Small intestine (tissue), 7 donors: ENCODE measurements at regions not wholly inside any gene's neighbourhood (a gene's known extent, or its start where the extent isn't known, plus 50 kb on each side); places are given as distances from the start of the nearest gene placed in this dataset.
A peak's percentile ranks its signal among the peaks of the same experiment; 100 is the strongest.

Source experiments
- DNase-seq, 2 donors: peaks; one replicate each; pipeline versions ENCODE4 v3.0.0 to v3.0.0-alpha.2; 2013
- FAIRE-seq: peaks from 2 replicates; lab custom pipeline; 2012; peaks lifted over from hg19 to GRCh38; lab: Jason Lieb, UNC
- H3K27ac ChIP-seq, 3 donors: one replicate each; pipeline ENCODE4 v1.5.1; 2013; ENCODE audit warnings: low read length in 2 of 3, mild to moderate bottlenecking in 2 of 3, control low read depth in 1 of 3, inconsistent platforms in 1 of 3, low read depth in 1 of 3, moderate library complexity in 1 of 3
- H3K27me3 ChIP-seq, 3 donors: one replicate each; pipeline ENCODE4 v1.6.1; 2013; ENCODE audit warnings: low read length in 3 of 3, inconsistent platforms in 1 of 3; ENCODE audit not compliant: control insufficient read depth in 3 of 3, insufficient read depth in 3 of 3
- H3K36me3 ChIP-seq, 3 donors: one replicate each; pipeline ENCODE4 v1.6.1; 2013; ENCODE audit warnings: low read length in 3 of 3, inconsistent platforms in 1 of 3, low read depth in 1 of 3, mild to moderate bottlenecking in 1 of 3, moderate library complexity in 1 of 3; ENCODE audit not compliant: control insufficient read depth in 3 of 3, insufficient read depth in 2 of 3
- H3K4me1 ChIP-seq, 3 donors: one replicate each; pipeline ENCODE4 v1.6.1; 2013; ENCODE audit warnings: low read length in 2 of 3, inconsistent platforms in 1 of 3, low read depth in 1 of 3, mild to moderate bottlenecking in 1 of 3, moderate library complexity in 1 of 3; ENCODE audit not compliant: control insufficient read depth in 3 of 3, insufficient read depth in 2 of 3
- H3K4me3 ChIP-seq, 3 donors: one replicate each; pipeline ENCODE4 v1.5.1; 2013; ENCODE audit warnings: low read length in 3 of 3, control low read depth in 1 of 3, inconsistent platforms in 1 of 3, low read depth in 1 of 3, mild to moderate bottlenecking in 1 of 3, moderate library complexity in 1 of 3
- H3K9me3 ChIP-seq, 2 donors: one replicate each; pipeline ENCODE4 v1.6.1; 2013; ENCODE audit warnings: low read depth in 1 of 2, low read length in 1 of 2; ENCODE audit not compliant: control insufficient read depth in 2 of 2, insufficient read depth in 1 of 2
- WGBS, 3 donors: extraction: QIAGEN DNeasy Blood & Tissue Kit; methylation state at CpG; one replicate each; pipeline ENCODE4 v1.1.7; 2013; 5-methylcytosine and 5-hydroxymethylcytosine counted together
- donor health status: healthy with polysubstance abuse.
- donor health status: control.
- donor health status: control.
- donor health status: Bipolar disorder and iron deficiency.
- donor health status: healthy.

- no peak overlapping the region for H3K4me3 ChIP-seq
- peaks cover 0 to 3% (median 0%) of the 10 kb centered on the region in 3 donors for H3K27me3 ChIP-seq
- FAIRE-seq: no peak
- no peak overlapping the region for H3K27ac ChIP-seq
- no peaks in the 10 kb centered on the region for H3K36me3 ChIP-seq
- H3K9me3 ChIP-seq: peaks cover 0 to 6% of the 10 kb centered on the region in 2 donors
- no peaks in the 10 kb centered on the region for H3K4me1 ChIP-seq
- WGBS, 3 donors: 88 to 93% (median 90%) methylated on average over 3 of the region's 3 CpGs
- DNase-seq: no peak
These were observed 149.2 kb upstream of the ANKH start for GRCh38 chr5:15020736-15021135.

GRCh38 chr5:15014809-15015208 lies 143.2 kb upstream of the ANKH start:
- Histone ChIP-seq H3K4me1 (peaks cover 0 to 4% (median 0%) of the 10 kb centered on the region in 3 donors), H3K36me3 (no peaks in the 10 kb centered on the region), H3K9me3 (no peaks in the 10 kb centered on the region), H3K27ac (no peak overlapping the region), H3K27me3 (no peaks in the 10 kb centered on the region), H3K4me3 (no peak overlapping the region)
- 54 to 57% (median 57%) methylated on average over 3 of the region's 3 CpGs for WGBS, 3 donors
- no peak for FAIRE-seq
- no peak for DNase-seq

- no peak overlapping the region for H3K27ac ChIP-seq
- H3K4me1 ChIP-seq: peaks cover 0 to 9% (median 2%) of the 10 kb centered on the region in 3 donors
- H3K27me3 ChIP-seq: no peaks in the 10 kb centered on the region
- WGBS, 3 donors: 33 to 47% (median 37%) methylated on average over 3 of the region's 3 CpGs
- H3K9me3 ChIP-seq: no peaks in the 10 kb centered on the region
- FAIRE-seq: no peak
- no peaks in the 10 kb centered on the region for H3K36me3 ChIP-seq
- no peak overlapping the region for H3K4me3 ChIP-seq
- DNase-seq: peak; percentile 73 to 74
These were observed 142.3 kb upstream of the ANKH start for GRCh38 chr5:15013654-15014463.

- H3K27ac ChIP-seq: no peak overlapping the region
- FAIRE-seq (no peak), DNase-seq (no peak)
- H3K9me3 ChIP-seq: no peaks in the 10 kb centered on the region
- peaks cover 3 to 18% (median 4%) of the 10 kb centered on the region in 3 donors for H3K4me1 ChIP-seq
- no peaks in the 10 kb centered on the region for H3K27me3 ChIP-seq
- H3K36me3 ChIP-seq: no peaks in the 10 kb centered on the region
- H3K4me3 ChIP-seq: no peak overlapping the region
These were observed 140.5 kb upstream of the ANKH start for GRCh38 chr5:15012061-15012460.

GRCh38 chr5:15010936-15011335 lies 139.4 kb upstream of the ANKH start:
- 69 to 75% (median 74%) methylated on average over 4 of the region's 4 CpGs for WGBS, 3 donors
- Histone ChIP-seq H3K36me3 (no peaks in the 10 kb centered on the region), H3K4me3 (peak overlapping the region in 1 of 3 donors; percentile 12), H3K9me3 (no peaks in the 10 kb centered on the region), H3K4me1 (peaks cover 3 to 18% (median 4%) of the 10 kb centered on the region in 3 donors), H3K27ac (no peak overlapping the region), H3K27me3 (no peaks in the 10 kb centered on the region)
- no peak for FAIRE-seq
- DNase-seq: no peak

- DNase-seq (peak; percentile 94 to 96), FAIRE-seq (peak; percentile 68)
- no peak overlapping the region for H3K4me3 ChIP-seq
- peaks cover 3 to 18% (median 4%) of the 10 kb centered on the region in 3 donors for H3K4me1 ChIP-seq
- H3K27me3 ChIP-seq: no peaks in the 10 kb centered on the region
- H3K36me3 ChIP-seq: no peaks in the 10 kb centered on the region
- WGBS, 3 donors: 12 to 46% (median 24%) methylated on average over 3 of the region's 3 CpGs
- H3K27ac ChIP-seq: peak overlapping the region in 1 of 3 donors; percentile 65
- H3K9me3 ChIP-seq: no peaks in the 10 kb centered on the region
These were observed 137.8 kb upstream of the ANKH start for GRCh38 chr5:15009420-15009819.

GRCh38 chr5:15008921-15009320 lies 137.3 kb upstream of the ANKH start:
- DNase-seq (no peak), FAIRE-seq (no peak)
- no peak overlapping the region for H3K4me3 ChIP-seq
- no peaks in the 10 kb centered on the region for H3K9me3 ChIP-seq
- H3K4me1 ChIP-seq: peaks cover 3 to 18% (median 4%) of the 10 kb centered on the region in 3 donors
- H3K36me3 ChIP-seq: no peaks in the 10 kb centered on the region
- WGBS, 3 donors: 66 to 74% (median 67%) methylated on average over 5 of the region's 5 CpGs
- peak overlapping the region in 2 of 3 donors; percentile 42 to 61 for H3K27ac ChIP-seq
- H3K27me3 ChIP-seq: no peaks in the 10 kb centered on the region

- no peaks in the 10 kb centered on the region for H3K9me3 ChIP-seq
- H3K27ac ChIP-seq: peak overlapping the region in 1 of 3 donors; percentile 61
- FAIRE-seq (no peak), DNase-seq (peak; percentile 65 to 87)
- 13 to 43% (median 36%) methylated on average over 8 of the region's 8 CpGs for WGBS, 3 donors
- H3K36me3 ChIP-seq: no peaks in the 10 kb centered on the region
- H3K27me3 ChIP-seq: no peaks in the 10 kb centered on the region
- H3K4me3 ChIP-seq: no peak overlapping the region
- peaks cover 3 to 18% (median 4%) of the 10 kb centered on the region in 3 donors for H3K4me1 ChIP-seq
These were observed 136.9 kb upstream of the ANKH start for GRCh38 chr5:15008476-15008875.
